ENCODE measurements at regions not wholly inside any gene's neighbourhood (a gene's known extent, or its start where the extent isn't known, plus 50 kb on each side); places are given as distances from the start of the nearest gene placed in this dataset.

DNA sequence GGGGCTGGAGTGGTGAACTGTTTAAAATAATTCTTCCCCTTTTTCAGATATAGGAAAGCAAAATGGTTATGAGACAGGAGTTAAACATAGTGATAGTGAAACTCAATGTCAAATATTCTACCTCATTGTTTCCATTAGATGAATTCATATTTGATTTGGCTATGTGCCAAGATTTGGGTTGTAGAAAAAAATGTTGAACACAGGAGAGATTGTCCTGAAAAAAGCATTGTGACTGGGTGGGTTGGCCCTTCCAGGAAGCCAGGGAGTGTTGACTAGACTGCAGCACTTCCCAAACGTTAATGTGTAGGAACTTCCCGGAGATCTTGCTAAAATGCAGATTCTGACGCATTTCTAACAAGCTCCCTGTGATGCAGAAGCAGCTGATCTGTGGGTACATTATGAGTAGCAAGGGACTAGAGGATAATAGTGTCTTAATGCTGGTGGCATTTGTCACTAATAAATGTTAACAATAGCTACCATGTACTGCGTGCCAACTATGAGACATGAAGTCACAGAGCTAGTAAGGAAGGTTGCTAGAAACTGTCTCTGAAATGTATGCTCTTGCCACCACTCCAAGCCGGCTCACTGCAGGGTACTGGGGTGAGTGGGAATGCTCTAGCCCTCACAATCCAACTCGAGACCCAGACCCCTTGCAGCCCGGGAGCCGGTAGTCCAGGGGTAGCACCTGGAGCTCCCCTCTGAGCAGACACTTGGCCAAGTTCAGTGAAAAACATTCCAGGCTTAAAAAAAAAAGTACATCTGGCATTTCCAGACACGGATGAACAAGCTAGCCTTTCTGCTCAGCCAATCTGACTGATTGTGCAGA is 120.6 kb downstream of the CD47 start:
- DNase-seq: no peak

- DNase-seq: no peak
Measured at GRCh38 chr3:107969525-107969924, 121.3 kb downstream of the CD47 start.

DNA sequence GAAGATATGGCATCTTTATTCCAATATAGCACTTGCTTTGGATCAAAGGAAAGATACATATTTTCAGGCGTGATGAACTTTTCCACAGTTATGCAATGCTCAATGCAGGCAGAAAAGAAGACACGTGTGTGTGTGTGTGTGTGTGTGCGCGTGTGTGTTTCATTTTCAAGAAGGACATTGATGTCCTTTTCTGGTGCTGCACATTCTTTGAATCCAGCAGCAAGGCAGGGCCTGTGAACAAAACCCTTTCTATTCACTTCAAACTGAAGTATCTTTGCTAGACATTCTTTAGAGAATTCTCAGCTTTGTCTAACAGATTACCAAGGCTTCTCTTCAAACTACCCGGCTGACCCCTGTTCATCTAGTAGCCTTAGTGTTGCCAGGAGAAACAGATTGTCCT is 124.6 kb downstream of the CD47 start:
- DNase-seq: no peak

DNA sequence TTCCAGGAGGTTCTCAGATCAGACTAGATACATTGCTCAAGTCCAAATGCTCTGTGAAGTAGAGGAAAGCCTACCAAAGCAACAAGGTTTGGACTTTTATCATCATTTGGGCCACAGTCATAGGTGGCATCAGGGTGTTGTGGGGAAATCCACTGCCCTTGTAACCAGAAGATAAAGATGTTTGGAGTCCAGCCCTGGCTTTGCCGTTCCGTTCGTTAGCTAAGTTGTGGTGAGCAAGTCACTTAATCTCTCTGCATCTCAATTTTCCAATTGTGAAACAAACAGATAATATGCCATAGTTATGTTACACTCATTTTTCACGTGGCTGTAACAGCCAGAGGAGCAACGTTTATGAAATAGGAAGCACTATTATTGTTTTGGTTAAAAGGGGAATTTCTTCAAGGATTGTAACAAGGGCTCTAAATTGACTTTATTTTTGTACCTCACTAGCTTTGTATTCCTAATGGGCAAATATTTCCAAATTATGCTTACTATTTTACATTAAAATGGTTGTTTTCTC is 125.6 kb downstream of the CD47 start:
- no peak for DNase-seq

DNA sequence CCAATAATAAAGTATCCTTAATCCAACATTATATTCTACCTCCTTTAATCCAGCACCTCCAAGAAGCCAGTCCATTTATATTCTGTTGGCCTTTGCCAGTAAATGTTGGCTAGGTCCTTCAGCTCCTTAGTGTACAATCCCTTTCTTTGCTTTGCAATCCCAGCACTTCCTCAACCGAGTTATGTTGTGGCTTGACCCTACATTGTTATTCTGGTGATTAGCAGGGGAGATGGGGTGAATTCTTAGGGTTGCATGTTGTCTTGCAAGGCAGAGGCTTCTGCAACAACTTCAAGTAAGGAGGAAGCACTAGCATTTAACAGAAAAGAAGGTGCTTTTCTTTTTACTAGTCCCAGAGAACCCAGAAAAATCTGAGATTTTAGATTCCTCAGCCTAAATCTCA is 127.2 kb downstream of the CD47 start:
- DNase-seq: no peak

- no peak for DNase-seq
Measured at GRCh38 chr3:107962946-107963345, 127.9 kb downstream of the CD47 start.

DNA sequence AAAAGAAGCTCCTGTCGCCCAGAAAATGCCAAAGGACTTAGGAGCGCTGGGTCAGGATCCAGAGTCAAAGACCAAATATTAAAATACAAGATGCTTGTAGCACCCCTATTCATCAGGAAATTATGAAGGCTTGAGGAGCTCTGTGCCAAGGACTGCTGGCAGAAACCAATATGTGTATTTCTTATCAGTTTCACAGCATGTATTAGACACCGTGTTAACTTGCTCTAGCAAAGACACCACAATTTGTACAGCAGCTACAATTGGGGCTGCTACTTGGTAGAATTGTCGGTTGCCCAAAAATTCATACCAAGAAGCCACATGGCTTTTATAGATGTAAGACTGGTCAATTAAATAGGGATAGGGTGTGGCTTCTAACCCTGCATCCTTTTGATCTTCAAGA is 128.8 kb downstream of the CD47 start:
- no peak for DNase-seq

DNA sequence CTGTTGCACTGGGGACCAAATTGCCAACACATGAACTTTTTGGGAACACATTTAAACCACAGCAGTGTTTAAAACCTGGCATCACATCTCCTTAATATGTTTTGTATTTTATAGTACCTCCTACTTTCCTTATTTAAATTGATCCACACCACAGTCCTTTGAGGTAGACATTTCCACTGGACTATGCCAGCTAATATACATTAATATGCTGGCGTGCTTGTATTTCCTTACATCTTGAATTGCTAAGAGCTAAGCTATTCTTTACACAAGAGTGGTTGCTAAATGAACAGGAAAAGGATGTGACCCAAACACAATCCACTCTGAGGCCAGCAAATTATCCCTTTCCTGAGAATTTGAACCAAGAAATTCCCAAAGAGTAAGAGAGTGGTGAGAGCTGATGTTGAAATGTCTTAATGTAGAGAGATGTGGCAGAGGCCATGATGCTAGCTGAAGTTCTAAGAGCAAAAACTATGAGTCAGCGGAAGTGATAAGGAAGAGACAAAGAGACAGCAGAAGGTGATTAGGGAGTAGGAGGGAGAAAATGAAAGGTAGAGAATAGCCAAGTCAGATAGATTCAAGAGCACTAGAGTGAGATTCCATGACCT is 131.2 kb downstream of the CD47 start:
- DNase-seq: no peak

DNA sequence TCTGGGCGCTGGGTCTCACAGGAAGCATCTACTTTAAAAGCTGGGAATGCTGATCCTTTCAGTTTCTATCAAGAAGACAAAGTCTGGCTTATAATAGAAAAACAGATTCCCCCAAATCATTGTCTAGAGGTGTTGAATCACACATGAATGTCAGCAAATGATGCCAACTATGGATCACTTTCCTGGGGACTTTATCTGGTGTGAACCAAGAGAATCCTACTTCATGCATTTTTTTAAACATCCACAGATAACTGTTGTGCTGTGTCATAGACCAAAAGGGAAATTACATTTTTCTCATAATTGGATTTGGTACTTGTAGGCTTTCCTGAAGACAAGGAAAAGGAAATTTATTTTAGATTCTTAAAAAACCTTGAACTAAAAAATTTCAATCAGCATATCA is 132.7 kb downstream of the CD47 start:
- DNase-seq: no peak

DNA sequence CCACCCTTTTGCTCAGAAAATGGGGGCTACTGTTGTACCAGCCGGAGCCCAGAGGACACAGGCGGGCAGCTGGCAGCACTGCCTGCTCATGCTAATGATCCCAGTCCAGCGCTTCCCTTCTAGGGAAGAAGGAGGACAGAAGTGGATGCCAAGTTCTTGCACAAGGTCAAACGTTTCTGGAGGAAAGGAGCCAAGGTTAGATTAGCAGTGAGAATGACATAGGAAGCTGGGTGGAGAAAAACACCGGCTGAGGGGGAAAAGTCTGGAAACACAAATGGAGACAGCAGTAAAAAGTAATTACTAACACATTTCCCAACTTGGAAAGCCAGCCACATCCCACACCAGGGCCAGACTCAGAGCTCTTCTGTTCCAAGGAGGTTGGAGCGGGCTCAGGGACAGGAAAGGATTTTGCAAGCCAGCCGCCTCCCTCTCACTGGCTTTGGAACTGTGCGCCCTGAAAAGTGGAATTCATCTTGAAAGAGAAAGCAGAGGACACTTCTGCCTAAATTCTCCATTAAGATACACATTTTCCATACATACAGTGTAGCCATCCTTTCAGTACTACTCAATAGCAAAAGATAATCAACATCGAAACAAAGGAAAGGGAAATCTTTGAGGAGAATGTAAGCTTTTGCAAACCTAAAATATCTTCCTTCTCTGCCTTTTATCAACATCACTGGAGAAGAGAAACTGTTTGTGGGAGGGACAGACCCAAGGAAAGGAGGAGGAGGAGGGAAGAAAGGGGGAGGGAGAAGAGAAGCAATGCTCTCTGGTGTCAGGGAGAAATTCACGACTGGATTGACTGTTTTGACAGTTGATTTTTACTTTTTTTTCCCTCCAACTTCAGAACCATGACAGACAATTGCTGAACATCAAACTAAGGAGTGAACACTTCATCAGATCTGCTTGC is 133.6 kb downstream of the CD47 start:
- no peak for DNase-seq

GRCh38 chr3:107954845-107955244 is 136.0 kb downstream of the CD47 start:
- no peak for DNase-seq

- DNase-seq: no peak
Measured at GRCh38 chr3:107953722-107954121, 137.1 kb downstream of the CD47 start.

- no peak for DNase-seq
Measured at GRCh38 chr3:107951126-107951525, 139.7 kb downstream of the CD47 start.

DNA sequence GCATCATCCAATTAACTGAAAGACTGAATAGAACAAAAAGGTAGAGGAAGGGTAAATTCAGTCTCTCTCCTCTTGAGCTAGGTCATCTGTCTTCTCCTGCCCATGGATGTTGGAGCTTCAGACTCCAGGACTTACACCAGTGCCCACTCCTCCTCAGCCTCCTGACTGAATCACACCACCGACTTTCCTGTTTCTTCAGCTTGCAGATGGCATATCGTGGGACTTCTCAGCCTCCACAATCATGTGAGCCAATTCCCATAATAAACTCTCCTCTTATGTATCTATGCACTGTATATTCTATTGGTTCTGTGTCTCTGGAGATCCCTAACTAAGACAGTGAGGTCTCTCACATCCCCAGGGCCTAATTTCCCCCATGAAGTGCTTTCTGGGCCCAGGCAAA is 140.4 kb downstream of the CD47 start:
- DNase-seq: no peak

- no peak for DNase-seq
Measured at GRCh38 chr3:107949394-107949970, 141.3 kb downstream of the CD47 start.

DNA sequence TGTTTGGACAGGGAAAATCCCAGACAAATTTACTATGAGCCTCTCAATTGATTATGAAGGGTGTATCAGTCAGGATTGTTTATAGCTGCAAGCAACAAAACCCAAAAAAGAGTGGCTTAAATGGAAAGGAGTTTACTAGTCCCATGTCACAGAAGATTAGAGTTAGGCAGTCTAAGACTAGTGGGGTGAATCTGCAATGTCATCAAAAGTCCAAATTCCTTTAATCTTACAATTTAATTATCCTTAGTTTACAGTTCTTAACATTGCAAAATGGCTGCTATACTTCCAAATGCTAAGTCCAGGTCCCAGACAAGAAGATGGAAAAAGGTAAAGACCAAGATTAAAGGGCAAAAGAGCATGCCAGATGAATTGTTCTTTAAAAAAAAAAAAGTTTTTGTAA is 143.6 kb downstream of the CD47 start:
- no peak for DNase-seq

DNA sequence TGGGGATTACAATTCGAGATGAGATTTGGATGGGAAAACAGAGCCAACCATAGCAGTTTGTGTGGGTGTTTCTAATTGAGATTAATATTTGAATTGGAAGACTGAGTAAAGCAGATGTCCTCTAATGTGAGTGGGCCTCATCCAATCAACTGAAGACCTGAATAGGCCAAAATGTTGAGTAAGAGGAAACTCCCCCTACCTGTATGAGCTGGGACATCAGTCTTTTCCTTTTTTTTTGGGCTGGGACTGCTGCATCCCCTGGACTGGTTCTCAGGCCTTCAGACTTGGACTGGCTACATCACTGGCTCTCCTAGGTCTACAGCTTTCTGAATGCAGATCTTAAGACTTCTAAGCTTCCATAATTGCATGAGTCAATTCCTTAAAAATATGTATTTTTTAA is 144.1 kb downstream of the CD47 start:
- no peak for DNase-seq

DNA sequence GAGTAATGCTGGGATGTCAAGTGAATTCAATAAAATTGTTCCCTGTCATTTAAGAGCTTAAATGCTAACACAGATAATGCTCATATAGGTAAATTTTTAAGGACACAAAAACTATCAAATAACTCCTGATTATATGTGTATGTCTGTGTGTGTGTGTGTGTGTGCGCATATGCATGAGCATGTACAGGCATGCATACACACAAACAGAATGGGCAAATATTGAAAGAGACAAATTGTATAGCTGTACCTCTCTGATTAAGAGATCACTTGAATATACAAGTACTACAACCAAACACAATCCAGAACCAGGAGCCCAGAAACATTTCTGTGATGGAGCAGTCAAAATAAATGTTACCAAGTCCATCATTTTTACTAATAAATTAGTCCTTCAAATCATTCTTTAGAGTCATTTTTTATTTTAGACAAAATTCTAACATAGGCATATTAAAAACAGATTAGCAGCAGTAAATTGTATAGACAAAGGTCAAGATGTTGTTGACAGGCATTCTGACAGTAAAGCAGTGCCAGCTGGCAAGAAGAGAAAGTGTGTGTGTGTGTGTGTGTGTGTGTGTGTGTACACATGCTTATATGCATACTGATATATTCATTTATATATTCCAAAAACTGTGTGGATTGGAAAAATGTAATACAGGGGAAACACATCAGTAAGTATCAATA is 145.3 kb downstream of the CD47 start:
- no peak for DNase-seq

DNA sequence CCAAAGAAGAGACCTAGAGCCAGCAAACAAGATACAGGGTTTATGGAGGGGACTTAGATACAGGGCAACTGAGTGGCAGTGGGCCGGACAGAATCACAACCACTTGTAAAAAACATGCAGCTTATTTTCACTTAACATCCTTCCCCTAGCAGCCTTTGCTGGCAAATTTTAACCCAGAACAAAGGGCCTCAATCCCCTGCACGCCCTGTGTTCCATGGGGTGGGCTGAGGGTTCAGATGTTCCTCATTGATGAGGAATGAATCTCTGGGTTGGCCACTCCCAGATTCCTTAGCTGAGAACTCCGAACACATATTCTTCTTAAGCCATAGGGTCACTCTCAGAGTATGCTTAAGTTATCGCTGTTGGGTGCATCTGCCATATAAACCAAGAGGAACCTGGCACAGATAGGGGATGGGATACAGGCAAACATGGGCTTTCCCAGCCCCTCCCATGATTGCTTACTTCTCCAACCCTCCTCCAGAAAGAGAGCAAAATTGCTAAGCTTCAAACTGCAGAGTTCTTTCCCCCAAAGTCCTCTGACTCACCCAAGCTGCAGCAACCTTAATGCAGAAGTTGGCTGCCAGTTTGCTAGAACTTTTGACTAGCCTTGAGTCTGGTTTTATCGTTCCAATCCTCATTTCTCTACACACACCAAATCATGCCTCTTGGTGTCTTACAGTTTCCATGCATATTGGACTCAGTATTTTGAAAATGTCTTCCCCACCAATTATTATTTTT is 146.9 kb downstream of the CD47 start:
- no peak for DNase-seq

DNA sequence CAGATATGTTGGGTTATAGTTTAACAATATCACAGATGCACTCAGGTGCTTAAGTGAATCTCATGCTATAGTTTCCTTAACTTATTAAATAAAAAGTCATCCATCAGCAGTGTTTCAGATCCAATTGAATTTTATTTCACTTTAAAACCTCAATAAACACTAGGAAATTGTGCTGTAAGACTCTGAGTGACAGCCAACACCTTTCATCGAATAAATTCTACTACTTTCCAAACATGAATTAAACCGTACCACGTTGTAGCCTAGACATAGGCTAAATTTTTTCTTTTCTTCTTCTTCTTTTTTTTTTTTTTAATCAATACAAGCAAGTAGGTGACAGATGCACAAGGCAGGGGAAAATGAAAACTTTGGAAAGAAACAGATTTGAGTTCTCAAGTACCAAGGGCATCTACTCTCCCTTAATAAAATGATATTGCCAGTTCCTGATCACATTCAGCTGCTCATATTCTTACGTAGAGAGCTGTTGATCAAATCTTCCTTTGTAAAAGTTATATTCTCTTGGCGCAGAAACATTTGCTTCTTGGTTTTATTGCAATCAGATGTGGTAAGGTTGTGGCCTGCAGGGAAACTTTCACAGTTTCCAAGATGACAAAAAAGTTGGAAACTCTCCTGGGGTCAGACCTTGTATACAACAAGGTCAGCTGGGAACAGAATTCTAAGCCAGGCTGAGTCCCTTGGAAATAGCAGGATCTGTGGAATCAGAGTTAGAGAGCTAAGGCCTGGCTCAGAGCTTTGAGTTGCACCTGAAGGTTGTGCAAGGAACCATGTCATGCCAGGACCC is 147.7 kb downstream of the CD47 start:
- no peak for DNase-seq

DNA sequence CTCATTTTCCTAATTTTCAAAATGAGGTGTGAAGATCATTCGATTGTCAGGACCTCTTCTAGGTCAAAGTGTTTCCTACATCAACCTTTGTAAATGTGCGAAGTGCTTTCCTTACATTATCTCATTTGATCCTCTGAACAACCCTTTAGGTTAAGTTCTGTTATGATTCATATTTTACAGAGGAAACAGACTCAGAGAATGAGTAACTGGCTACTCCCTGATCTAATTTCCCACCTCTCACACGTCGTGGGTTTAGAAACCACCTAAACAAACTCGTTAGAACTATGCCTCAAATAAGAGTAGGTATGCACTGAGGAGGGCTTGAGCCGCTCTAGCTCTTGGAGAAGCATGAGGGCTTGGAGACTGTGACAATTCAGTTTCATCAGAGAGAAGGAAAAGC is 148.6 kb downstream of the CD47 start:
- DNase-seq: no peak
